ENCODE measurements at regions not wholly inside any gene's neighbourhood (a gene's known extent, or its start where the extent isn't known, plus 50 kb on each side); places are given as distances from the start of the nearest gene placed in this dataset.

DNA sequence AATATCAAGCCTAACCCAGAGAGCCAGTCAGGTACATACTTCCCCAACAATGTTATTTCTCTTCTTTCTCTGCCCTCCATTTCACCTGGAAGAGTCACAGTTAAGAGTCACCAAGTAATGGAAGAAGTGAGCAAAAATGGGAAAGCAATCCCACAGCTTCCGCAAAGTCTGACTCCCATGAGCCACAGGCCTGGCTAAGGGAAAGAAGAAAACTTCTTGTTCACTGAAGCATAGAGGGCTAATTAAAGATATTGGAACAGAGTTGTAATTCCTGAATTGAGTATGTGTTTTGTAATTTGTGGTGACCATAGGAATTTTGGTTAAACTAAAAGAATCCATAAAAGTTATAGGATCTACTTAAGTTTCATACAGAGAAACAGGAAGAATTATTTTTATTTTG lies 830.9 kb upstream of the PCDH20 start (continued):
- TF ChIP-seq, protein P1, sequence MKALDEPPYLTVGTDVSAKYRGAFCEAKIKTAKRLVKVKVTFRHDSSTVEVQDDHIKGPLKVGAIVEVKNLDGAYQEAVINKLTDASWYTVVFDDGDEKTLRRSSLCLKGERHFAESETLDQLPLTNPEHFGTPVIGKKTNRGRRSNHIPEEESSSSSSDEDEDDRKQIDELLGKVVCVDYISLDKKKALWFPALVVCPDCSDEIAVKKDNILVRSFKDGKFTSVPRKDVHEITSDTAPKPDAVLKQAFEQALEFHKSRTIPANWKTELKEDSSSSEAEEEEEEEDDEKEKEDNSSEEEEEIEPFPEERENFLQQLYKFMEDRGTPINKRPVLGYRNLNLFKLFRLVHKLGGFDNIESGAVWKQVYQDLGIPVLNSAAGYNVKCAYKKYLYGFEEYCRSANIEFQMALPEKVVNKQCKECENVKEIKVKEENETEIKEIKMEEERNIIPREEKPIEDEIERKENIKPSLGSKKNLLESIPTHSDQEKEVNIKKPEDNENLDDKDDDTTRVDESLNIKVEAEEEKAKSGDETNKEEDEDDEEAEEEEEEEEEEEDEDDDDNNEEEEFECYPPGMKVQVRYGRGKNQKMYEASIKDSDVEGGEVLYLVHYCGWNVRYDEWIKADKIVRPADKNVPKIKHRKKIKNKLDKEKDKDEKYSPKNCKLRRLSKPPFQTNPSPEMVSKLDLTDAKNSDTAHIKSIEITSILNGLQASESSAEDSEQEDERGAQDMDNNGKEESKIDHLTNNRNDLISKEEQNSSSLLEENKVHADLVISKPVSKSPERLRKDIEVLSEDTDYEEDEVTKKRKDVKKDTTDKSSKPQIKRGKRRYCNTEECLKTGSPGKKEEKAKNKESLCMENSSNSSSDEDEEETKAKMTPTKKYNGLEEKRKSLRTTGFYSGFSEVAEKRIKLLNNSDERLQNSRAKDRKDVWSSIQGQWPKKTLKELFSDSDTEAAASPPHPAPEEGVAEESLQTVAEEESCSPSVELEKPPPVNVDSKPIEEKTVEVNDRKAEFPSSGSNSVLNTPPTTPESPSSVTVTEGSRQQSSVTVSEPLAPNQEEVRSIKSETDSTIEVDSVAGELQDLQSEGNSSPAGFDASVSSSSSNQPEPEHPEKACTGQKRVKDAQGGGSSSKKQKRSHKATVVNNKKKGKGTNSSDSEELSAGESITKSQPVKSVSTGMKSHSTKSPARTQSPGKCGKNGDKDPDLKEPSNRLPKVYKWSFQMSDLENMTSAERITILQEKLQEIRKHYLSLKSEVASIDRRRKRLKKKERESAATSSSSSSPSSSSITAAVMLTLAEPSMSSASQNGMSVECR (CRISPR knock-in tag; IDR thresholded peaks at IDR 0.05; ENCODE audit: borderline replicate concordance) = no peak

DNA sequence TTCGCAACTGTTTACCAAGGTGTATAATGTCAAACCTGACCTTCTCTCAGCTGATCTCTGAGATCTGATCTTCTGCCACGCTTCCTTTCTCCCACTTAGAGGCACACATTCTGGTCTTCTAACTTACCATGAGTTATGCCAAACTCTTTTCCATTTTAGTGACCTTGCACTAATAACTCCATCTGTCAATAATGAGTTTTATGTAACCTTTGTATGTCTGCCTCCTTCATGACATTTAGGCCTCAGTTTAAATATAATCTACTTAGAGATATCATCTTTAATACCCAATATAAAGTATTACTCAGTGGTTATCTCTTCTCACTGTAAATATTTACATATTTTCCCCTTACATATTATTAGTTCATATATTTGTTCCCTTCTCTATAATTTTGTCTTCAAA lies 827.5 kb upstream of the PCDH20 start:
- no peak overlapping the region for H3K4me3 Mint-ChIP-seq
- CTCF ChIA-PET = no interaction called here
- DNase-seq (ENCODE audit: low spot score) (no peak), ATAC-seq (no peak)
- POLR2A ChIA-PET = no interaction called here
- H3K27me3 Mint-ChIP-seq (ENCODE audit: low read depth) = no peaks in the 10 kb centered on the region
- TF ChIP-seq ZNF263 (CRISPR knock-in tag; IDR thresholded peaks at IDR 0.05; ENCODE audit: low read depth) (no peak), CREB1 (CRISPR knock-in tag; IDR thresholded peaks at IDR 0.05) (no peak), SMAD3 (CRISPR knock-in tag; IDR thresholded peaks at IDR 0.05; ENCODE audit: borderline replicate concordance) (no peak), FOXP1 (CRISPR knock-in tag; IDR thresholded peaks at IDR 0.05; ENCODE audit: borderline replicate concordance) (no peak), ESRRA (CRISPR knock-in tag; IDR thresholded peaks at IDR 0.05; ENCODE audit: borderline replicate concordance) (no peak), NR1H2 (CRISPR knock-in tag; IDR thresholded peaks at IDR 0.05) (no peak), SP1 (CRISPR knock-in tag; conservative IDR thresholded peaks at IDR 0.05) (no peak), GRHL2 (CRISPR knock-in tag; IDR thresholded peaks at IDR 0.05; ENCODE audit: insufficient replicate concordance, severe bottlenecking) (no peak), TEAD1 (CRISPR knock-in tag; IDR thresholded peaks at IDR 0.05) (no peak), TEAD4 (CRISPR knock-in tag; IDR thresholded peaks at IDR 0.05) (no peak), KAT7 (CRISPR knock-in tag; IDR thresholded peaks at IDR 0.05; ENCODE audit: borderline replicate concordance) (no peak), ZBTB21 (CRISPR knock-in tag; IDR thresholded peaks at IDR 0.05; ENCODE audit: borderline replicate concordance) (no peak)
- TF ChIP-seq, protein P2, sequence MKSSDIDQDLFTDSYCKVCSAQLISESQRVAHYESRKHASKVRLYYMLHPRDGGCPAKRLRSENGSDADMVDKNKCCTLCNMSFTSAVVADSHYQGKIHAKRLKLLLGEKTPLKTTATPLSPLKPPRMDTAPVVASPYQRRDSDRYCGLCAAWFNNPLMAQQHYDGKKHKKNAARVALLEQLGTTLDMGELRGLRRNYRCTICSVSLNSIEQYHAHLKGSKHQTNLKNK (CRISPR knock-in tag; IDR thresholded peaks at IDR 0.05) = no peak
- TF ChIP-seq, protein P3, sequence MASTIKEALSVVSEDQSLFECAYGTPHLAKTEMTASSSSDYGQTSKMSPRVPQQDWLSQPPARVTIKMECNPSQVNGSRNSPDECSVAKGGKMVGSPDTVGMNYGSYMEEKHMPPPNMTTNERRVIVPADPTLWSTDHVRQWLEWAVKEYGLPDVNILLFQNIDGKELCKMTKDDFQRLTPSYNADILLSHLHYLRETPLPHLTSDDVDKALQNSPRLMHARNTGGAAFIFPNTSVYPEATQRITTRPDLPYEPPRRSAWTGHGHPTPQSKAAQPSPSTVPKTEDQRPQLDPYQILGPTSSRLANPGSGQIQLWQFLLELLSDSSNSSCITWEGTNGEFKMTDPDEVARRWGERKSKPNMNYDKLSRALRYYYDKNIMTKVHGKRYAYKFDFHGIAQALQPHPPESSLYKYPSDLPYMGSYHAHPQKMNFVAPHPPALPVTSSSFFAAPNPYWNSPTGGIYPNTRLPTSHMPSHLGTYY (CRISPR knock-in tag; IDR thresholded peaks at IDR 0.05) = no peak
- TF ChIP-seq, protein P4, sequence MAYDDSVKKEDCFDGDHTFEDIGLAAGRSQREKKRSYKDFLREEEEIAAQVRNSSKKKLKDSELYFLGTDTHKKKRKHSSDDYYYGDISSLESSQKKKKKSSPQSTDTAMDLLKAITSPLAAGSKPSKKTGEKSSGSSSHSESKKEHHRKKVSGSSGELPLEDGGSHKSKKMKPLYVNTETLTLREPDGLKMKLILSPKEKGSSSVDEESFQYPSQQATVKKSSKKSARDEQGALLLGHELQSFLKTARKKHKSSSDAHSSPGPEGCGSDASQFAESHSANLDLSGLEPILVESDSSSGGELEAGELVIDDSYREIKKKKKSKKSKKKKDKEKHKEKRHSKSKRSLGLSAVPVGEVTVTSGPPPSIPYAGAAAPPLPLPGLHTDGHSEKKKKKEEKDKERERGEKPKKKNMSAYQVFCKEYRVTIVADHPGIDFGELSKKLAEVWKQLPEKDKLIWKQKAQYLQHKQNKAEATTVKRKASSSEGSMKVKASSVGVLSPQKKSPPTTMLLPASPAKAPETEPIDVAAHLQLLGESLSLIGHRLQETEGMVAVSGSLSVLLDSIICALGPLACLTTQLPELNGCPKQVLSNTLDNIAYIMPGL (CRISPR knock-in tag; IDR thresholded peaks at IDR 0.05) = no peak
- TF ChIP-seq, protein P5, sequence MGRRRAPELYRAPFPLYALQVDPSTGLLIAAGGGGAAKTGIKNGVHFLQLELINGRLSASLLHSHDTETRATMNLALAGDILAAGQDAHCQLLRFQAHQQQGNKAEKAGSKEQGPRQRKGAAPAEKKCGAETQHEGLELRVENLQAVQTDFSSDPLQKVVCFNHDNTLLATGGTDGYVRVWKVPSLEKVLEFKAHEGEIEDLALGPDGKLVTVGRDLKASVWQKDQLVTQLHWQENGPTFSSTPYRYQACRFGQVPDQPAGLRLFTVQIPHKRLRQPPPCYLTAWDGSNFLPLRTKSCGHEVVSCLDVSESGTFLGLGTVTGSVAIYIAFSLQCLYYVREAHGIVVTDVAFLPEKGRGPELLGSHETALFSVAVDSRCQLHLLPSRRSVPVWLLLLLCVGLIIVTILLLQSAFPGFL (CRISPR knock-in tag; IDR thresholded peaks at IDR 0.05; ENCODE audit: borderline replicate concordance) = no peak
- H3K27ac Mint-ChIP-seq = no peak overlapping the region
- H3K36me3 Mint-ChIP-seq = no peaks in the 10 kb centered on the region
- H3K4me1 Mint-ChIP-seq = no peaks in the 10 kb centered on the region
- H3K9me3 Mint-ChIP-seq = no peaks in the 10 kb centered on the region
